H1 (cell line): ENCODE measurements at regions not wholly inside any gene's neighbourhood (a gene's known extent, or its start where the extent isn't known, plus 50 kb on each side); places are given as distances from the start of the nearest gene placed in this dataset.

Experiments
- CTCF ChIA-PET: fragments of 300-600 bp; sonication (Branson Sonifier 250); formaldehyde crosslinking; loops from one replicate; lab custom pipeline; 2021; ENCODE audit not compliant: partially characterized antibody; lab: Charles Lee
- POLR2A ChIA-PET: fragments of 300-600 bp; sonication (Branson Sonifier 250); formaldehyde crosslinking; loops from one replicate; lab custom pipeline; 2021; ENCODE audit warnings: inconsistent platforms; ENCODE audit not compliant: partially characterized antibody; lab: Charles Lee
- DNase-seq, 2 experiments: peaks; one replicate each; pipeline versions ENCODE4 v3.0.0 to v3.0.0-alpha.2; 2010 to 2022; ENCODE audit warnings: low spot score in 2 of 2, low read depth in 1 of 2, mixed read lengths in 1 of 2
- FAIRE-seq: peaks from 2 replicates; lab custom pipeline; 2011; peaks lifted over from hg19 to GRCh38; lab: Jason Lieb, UNC
- H2AFZ ChIP-seq: 2 replicates; pipeline ENCODE4 v1.8.1; 2012; ENCODE audit warnings: low read length, inconsistent platforms
- H2AK5ac ChIP-seq: 2 replicates; pipeline ENCODE4 v1.6.1; 2013; ENCODE audit warnings: low read depth, low read length
- H2BK120ac ChIP-seq: replicated peaks from 2 replicates; pipeline ENCODE3; 2013; ENCODE audit warnings: low read depth, low read length, inconsistent platforms
- H2BK12ac ChIP-seq: 2 replicates; pipeline ENCODE4 v1.6.1; 2013; ENCODE audit warnings: low read depth, low read length
- H2BK15ac ChIP-seq: 2 replicates; pipeline ENCODE4 v1.6.1; 2013; ENCODE audit warnings: low read length
- H2BK20ac ChIP-seq: 2 replicates; pipeline ENCODE4 v1.6.1; 2013; ENCODE audit warnings: low read length
- H2BK5ac ChIP-seq: 2 replicates; pipeline ENCODE4 v1.6.1; 2013; ENCODE audit warnings: low read depth, low read length
- H3K14ac ChIP-seq: 2 replicates; pipeline ENCODE4 v1.6.1; 2013; ENCODE audit warnings: inconsistent platforms; ENCODE audit not compliant: insufficient read length
- H3K18ac ChIP-seq: 2 replicates; pipeline ENCODE4 v1.6.1; 2013; ENCODE audit warnings: low read length; ENCODE audit errors: extremely low read depth
- H3K23ac ChIP-seq: 2 replicates; pipeline ENCODE4 v1.6.1; 2013; ENCODE audit warnings: inconsistent platforms; ENCODE audit not compliant: insufficient read length
- H3K23me2 ChIP-seq: 2 replicates; pipeline ENCODE4 v1.6.1; 2013; ENCODE audit warnings: low read depth, low read length
- H3K27ac ChIP-seq: 2 replicates; pipeline ENCODE4 v1.6.1; 2011; ENCODE audit warnings: low read depth, low read length, inconsistent platforms
- H3K27me3 ChIP-seq, 4 experiments: replicated peaks in 1 of 4; 1 replicate in 1 of 4; 2 replicates in 3 of 4; pipeline versions ENCODE4 v1.6.1 to v1.8.1; 2011 to 2013; ENCODE audit warnings: low read length in 3 of 4, mild to moderate bottlenecking in 3 of 4, inconsistent platforms in 2 of 4, mixed read lengths in 2 of 4, moderate library complexity in 1 of 4; ENCODE audit not compliant: control insufficient read depth in 3 of 4, insufficient read depth in 3 of 4; ENCODE audit errors: extremely low read depth in 1 of 4
- H3K36me3 ChIP-seq, 4 experiments: 2 replicates each; pipeline versions ENCODE4 v1.6.1 to v1.8.1; 2011 to 2013; ENCODE audit warnings: mild to moderate bottlenecking in 4 of 4, low read length in 3 of 4, moderate library complexity in 2 of 4, control low read depth in 1 of 4, inconsistent platforms in 1 of 4; ENCODE audit not compliant: insufficient read depth in 4 of 4, control insufficient read depth in 2 of 4
- H3K4ac ChIP-seq: replicated peaks from 2 replicates; pipeline ENCODE3; 2013; ENCODE audit warnings: low read length, low read depth, mixed read lengths, inconsistent platforms; ENCODE audit not compliant: insufficient read length
- H3K4me1 ChIP-seq, 4 experiments: replicated peaks in 1 of 4; 1 replicate in 1 of 4; 2 replicates in 3 of 4; pipeline versions ENCODE4 v1.6.1 to v1.8.1; 2011 to 2013; ENCODE audit warnings: low read length in 3 of 4, inconsistent platforms in 2 of 4, mixed read lengths in 1 of 4; ENCODE audit not compliant: insufficient read depth in 4 of 4, control insufficient read depth in 3 of 4
- H3K4me2 ChIP-seq, 2 experiments: 2 replicates each; pipeline versions ENCODE4 v1.6.1 to v1.8.1; 2011 to 2013; ENCODE audit warnings: low read depth in 2 of 2, low read length in 2 of 2, control low read depth in 1 of 2, inconsistent platforms in 1 of 2, mild to moderate bottlenecking in 1 of 2; ENCODE audit not compliant: insufficient read depth in 1 of 2
- H3K4me3 ChIP-seq, 4 experiments: fragments of 200-600, 300-600 bp in 1 of 4; sonication (generic), shearing (Covaris generic), sonication (Bioruptor Twin) in 1 of 4; 2 replicates each; pipeline versions ENCODE4 v1.5.1 to v1.8.1; 2011 to 2016; ENCODE audit warnings: low read length in 4 of 4, low read depth in 3 of 4, control low read depth in 2 of 4, inconsistent platforms in 2 of 4, mild to moderate bottlenecking in 2 of 4, mixed read lengths in 1 of 4, moderate library complexity in 1 of 4; ENCODE audit not compliant: insufficient read depth in 2 of 4; ENCODE audit errors: extremely low read depth in 1 of 4
- H3K56ac ChIP-seq: replicated peaks from 2 replicates; pipeline ENCODE3; 2013; ENCODE audit warnings: low read depth, mild to moderate bottlenecking, mixed read lengths, low read length, inconsistent platforms; ENCODE audit not compliant: insufficient read length
- H3K79me1 ChIP-seq: 2 replicates; pipeline ENCODE4 v1.6.1; 2013; ENCODE audit warnings: low read depth, low read length, control low read depth
- H3K79me2 ChIP-seq, 2 experiments: 2 replicates each; pipeline versions ENCODE4 v1.6.1 to v1.8.1; 2012 to 2013; ENCODE audit warnings: low read length in 2 of 2, mild to moderate bottlenecking in 2 of 2, inconsistent platforms in 1 of 2; ENCODE audit not compliant: insufficient read depth in 2 of 2, control insufficient read depth in 1 of 2
- H3K9ac ChIP-seq, 4 experiments: replicated peaks in 1 of 4; 1 replicate in 1 of 4; 2 replicates in 3 of 4; pipeline versions ENCODE4 v1.6.1 to v1.8.1; 2011 to 2013; ENCODE audit warnings: low read depth in 3 of 4, low read length in 3 of 4, control low read depth in 2 of 4, mild to moderate bottlenecking in 2 of 4, moderate library complexity in 2 of 4, inconsistent platforms in 1 of 4; ENCODE audit errors: extremely low read depth in 1 of 4
- H3K9me3 ChIP-seq, 2 experiments: 2 replicates each; pipeline versions ENCODE4 v1.6.1 to v1.8.1; 2012 to 2013; ENCODE audit warnings: mild to moderate bottlenecking in 2 of 2, moderate library complexity in 2 of 2, control low read depth in 1 of 2, inconsistent platforms in 1 of 2, low read depth in 1 of 2, low read length in 1 of 2, mixed read lengths in 1 of 2; ENCODE audit not compliant: insufficient read depth in 2 of 2
- H4K20me1 ChIP-seq, 2 experiments: replicated peaks in 1 of 2; 2 replicates each; pipeline versions ENCODE3 to v1.8.1; 2011 to 2013; ENCODE audit warnings: inconsistent platforms in 2 of 2, low read length in 2 of 2, mild to moderate bottlenecking in 1 of 2; ENCODE audit not compliant: insufficient read depth in 2 of 2, control insufficient read depth in 1 of 2
- H4K5ac ChIP-seq: 2 replicates; pipeline ENCODE4 v1.6.1; 2013; ENCODE audit warnings: low read length, low read depth, mixed read lengths, inconsistent platforms; ENCODE audit not compliant: insufficient read length
- H4K8ac ChIP-seq: 2 replicates; pipeline ENCODE4 v1.8.0; 2013; ENCODE audit warnings: mild to moderate bottlenecking, moderate library complexity, low read length, inconsistent platforms; ENCODE audit not compliant: insufficient read depth; ENCODE audit errors: extremely low read depth
- H4K91ac ChIP-seq: replicated peaks from 2 replicates; pipeline ENCODE3; 2013; ENCODE audit warnings: low read length, mixed read lengths, inconsistent platforms; ENCODE audit not compliant: insufficient read length
- BACH1 ChIP-seq: IDR thresholded peaks from 2 replicates; pipeline ENCODE4 v1.6.1; 2012; ENCODE audit warnings: low read length, improper control_type of control experiment
- BCL11A ChIP-seq, 2 experiments: IDR thresholded peaks; one replicate each; pipeline ENCODE4 v1.6.1; 2011; ENCODE audit warnings: low read depth in 2 of 2, low read length in 2 of 2, mild to moderate bottlenecking in 2 of 2
- CREB1 ChIP-seq: IDR thresholded peaks from 2 replicates; pipeline ENCODE4 v1.6.1; 2012; ENCODE audit warnings: inconsistent platforms
- EZH2 ChIP-seq: fragments of 200-600 bp; sonication (generic); IDR thresholded peaks from 2 replicates; pipeline ENCODE4 v1.7.1; 2012; ENCODE audit warnings: low read depth, mild to moderate bottlenecking, moderate library complexity, low read length, inconsistent platforms; ENCODE audit not compliant: severe bottlenecking
- HDAC6 ChIP-seq: IDR thresholded peaks from one replicate; pipeline ENCODE4 v1.7.1; 2012; ENCODE audit warnings: low read depth, mild to moderate bottlenecking, inconsistent platforms, low read length, moderate library complexity
- NRF1 ChIP-seq: IDR thresholded peaks from 2 replicates; pipeline ENCODE4 v1.6.1; 2011; ENCODE audit warnings: mild to moderate bottlenecking, low read depth, low read length, improper control_type of control experiment
- PHF8 ChIP-seq: fragments of 200-600 bp; sonication (generic); conservative IDR thresholded peaks from 2 replicates; pipeline ENCODE4 v1.7.1; 2012; ENCODE audit warnings: low read depth, mild to moderate bottlenecking, inconsistent platforms, low read length, moderate library complexity
- SAP30 ChIP-seq: fragments of 300-600 bp; sonication (generic); IDR thresholded peaks from 2 replicates; pipeline ENCODE4 v1.7.1; 2012; ENCODE audit warnings: low read length, moderate library complexity, mild to moderate bottlenecking, inconsistent platforms; ENCODE audit not compliant: insufficient read depth, insufficient replicate concordance
- SIX5 ChIP-seq: IDR thresholded peaks from 2 replicates; pipeline ENCODE4 v1.6.1; 2011; ENCODE audit warnings: mild to moderate bottlenecking, low read depth, low read length
- YY1 ChIP-seq: IDR thresholded peaks from 2 replicates; pipeline ENCODE4 v1.6.1; 2011; ENCODE audit warnings: low read depth, mild to moderate bottlenecking, low read length
- WGBS, 2 experiments: shearing (Covaris generic) in 1 of 2; methylation state at CpG; one replicate each; pipeline versions ENCODE4 v1.1.6 to v1.1.7; 2013 to 2015; ENCODE audit warnings: low lambda C conversion rate in 2 of 2, mixed read lengths in 2 of 2, inconsistent platforms in 1 of 2, low coverage in 1 of 2, missing lambda C conversion rate in 1 of 2; ENCODE audit not compliant: insufficient replicate concordance in 2 of 2, insufficient coverage in 1 of 2, insufficient read length in 1 of 2; ENCODE audit errors: extremely low coverage in 1 of 2, missing lambda C conversion rate in 1 of 2; 5-methylcytosine and 5-hydroxymethylcytosine counted together
- TF ChIP-seq, protein P1 (sequence below), 3 experiments: IDR thresholded peaks; 1 replicate in 2 of 3; 2 replicates in 1 of 3; pipeline versions ENCODE4 v1.5.1 to v1.6.1; 2011; ENCODE audit warnings: low read length in 3 of 3, mild to moderate bottlenecking in 3 of 3, inconsistent platforms in 2 of 3, low read depth in 1 of 3, moderate library complexity in 1 of 3; ENCODE audit not compliant: insufficient read depth in 1 of 3; ENCODE audit errors: control extremely low read depth in 1 of 3

DNA sequence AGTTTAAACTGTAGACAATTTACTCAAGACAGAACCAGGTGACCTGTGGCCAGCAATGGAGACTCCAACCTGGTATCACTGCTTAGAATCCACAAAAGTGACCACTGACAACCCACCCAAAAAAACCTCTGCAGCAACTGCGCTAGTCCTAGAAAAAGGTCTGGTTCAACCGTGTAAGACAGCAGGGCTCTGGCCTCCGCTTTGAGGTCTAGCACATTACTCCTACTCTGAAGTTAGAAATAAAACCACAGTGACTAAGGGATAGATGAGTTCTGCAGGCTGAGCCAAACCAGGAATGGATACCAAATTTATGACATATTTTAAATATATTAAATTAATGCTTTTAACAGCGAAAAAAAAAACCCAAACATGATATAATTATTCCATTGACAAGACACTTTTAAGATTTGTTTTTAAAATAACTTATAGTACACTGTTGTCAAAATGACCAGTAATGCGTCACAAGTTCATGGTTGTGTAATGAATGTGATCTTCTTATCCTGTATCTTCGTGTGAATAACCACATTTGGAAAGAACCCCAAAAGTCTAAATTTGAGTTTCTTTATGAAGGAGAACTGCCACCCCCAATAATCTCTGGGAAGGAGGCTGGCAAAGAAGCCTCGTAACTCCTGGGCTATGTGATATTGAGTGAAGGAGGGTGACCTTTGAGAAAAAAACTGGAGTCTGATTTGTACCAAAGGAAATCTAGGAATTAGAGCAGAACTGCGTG, 101.9 kb upstream of the SLC44A1 start:
- Histone ChIP-seq H4K20me1 (no peaks in the 10 kb centered on the region), H3K27ac (no peak overlapping the region), H3K23ac (no peak overlapping the region), H3K79me1 (no peaks in the 10 kb centered on the region), H2BK15ac (no peak overlapping the region), H2AK5ac (no peak overlapping the region), H3K4me2 (no peak overlapping the region), H3K79me2 (no peaks in the 10 kb centered on the region), H3K9ac (no peak overlapping the region), H3K9me3 (no peaks in the 10 kb centered on the region), H2AFZ (no peak overlapping the region), H4K5ac (no peak overlapping the region), H3K18ac (no peak overlapping the region), H3K56ac (no peak overlapping the region), H2BK120ac (no peak overlapping the region), H3K4ac (no peak overlapping the region), H3K14ac (no peak overlapping the region), H2BK20ac (no peak overlapping the region), H3K23me2 (no peaks in the 10 kb centered on the region), H3K27me3 (peaks cover 0 to 4% (median 0%) of the 10 kb centered on the region in 4 experiments; a peak in 1 of 7 replicates), H4K8ac (no peak overlapping the region), H3K4me3 (no peak overlapping the region), H2BK5ac (no peak overlapping the region), H3K4me1 (peaks cover 7 to 18% (median 12%) of the 10 kb centered on the region in 4 experiments; a peak in 5 of 7 replicates), H4K91ac (no peak overlapping the region), H2BK12ac (no peak overlapping the region), H3K36me3 (no peaks in the 10 kb centered on the region)
- WGBS, 2 experiments: 89% methylated on average over 8 of the region's 8 CpGs; no CpG with 5 or more reads in 1 of the 2 experiments
- ChIA-PET POLR2A (no interaction called here), CTCF (no interaction called here)
- DNase-seq (no peak), FAIRE-seq (no peak)
- TF ChIP-seq EZH2 (no peak), SIX5 (no peak), NRF1 (no peak), HDAC6 (no peak), YY1 (no peak), SAP30 (no peak), PHF8 (no peak), CREB1 (no peak), BCL11A (IDR thresholded peaks at IDR 0.05; ENCODE audit: low read depth in 2 of 2, low read length in 2 of 2) (no peak), BACH1 (no peak)
- TF ChIP-seq, protein P1, sequence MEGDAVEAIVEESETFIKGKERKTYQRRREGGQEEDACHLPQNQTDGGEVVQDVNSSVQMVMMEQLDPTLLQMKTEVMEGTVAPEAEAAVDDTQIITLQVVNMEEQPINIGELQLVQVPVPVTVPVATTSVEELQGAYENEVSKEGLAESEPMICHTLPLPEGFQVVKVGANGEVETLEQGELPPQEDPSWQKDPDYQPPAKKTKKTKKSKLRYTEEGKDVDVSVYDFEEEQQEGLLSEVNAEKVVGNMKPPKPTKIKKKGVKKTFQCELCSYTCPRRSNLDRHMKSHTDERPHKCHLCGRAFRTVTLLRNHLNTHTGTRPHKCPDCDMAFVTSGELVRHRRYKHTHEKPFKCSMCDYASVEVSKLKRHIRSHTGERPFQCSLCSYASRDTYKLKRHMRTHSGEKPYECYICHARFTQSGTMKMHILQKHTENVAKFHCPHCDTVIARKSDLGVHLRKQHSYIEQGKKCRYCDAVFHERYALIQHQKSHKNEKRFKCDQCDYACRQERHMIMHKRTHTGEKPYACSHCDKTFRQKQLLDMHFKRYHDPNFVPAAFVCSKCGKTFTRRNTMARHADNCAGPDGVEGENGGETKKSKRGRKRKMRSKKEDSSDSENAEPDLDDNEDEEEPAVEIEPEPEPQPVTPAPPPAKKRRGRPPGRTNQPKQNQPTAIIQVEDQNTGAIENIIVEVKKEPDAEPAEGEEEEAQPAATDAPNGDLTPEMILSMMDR (IDR thresholded peaks at IDR 0.05; ENCODE audit: control extremely low read depth in 1 of 3, insufficient read depth in 1 of 3, low read depth in 1 of 3, low read length in 3 of 3): no peak
